ENCODE measurements at regions not wholly inside any gene's neighbourhood (a gene's known extent, or its start where the extent isn't known, plus 50 kb on each side); places are given as distances from the start of the nearest gene placed in this dataset.

GRCh38 chr3:46093327-46093942, 66.2 kb upstream of the XCR1 start (continued):
- TF ChIP-seq ZNF670 (tag by site-specific recombination; IDR thresholded peaks at IDR 0.05; ENCODE audit: low read depth) (no peak), AEBP2 (tag by site-specific recombination; IDR thresholded peaks at IDR 0.05; ENCODE audit: borderline replicate concordance) (no peak), ZNF621 (tag by site-specific recombination; IDR thresholded peaks at IDR 0.05) (no peak), ZBTB11 (tag by site-specific recombination; conservative IDR thresholded peaks at IDR 0.05; ENCODE audit: low read depth) (no peak), TRIM28 (IDR thresholded peaks at IDR 0.05; ENCODE audit: borderline replicate concordance, low read length) (no peak), ZNF133 (tag by site-specific recombination; IDR thresholded peaks at IDR 0.05) (no peak), ZBTB6 (tag by site-specific recombination; IDR thresholded peaks at IDR 0.05) (no peak)

GRCh38 chr3:46092702-46093080, 65.4 kb upstream of the XCR1 start:
- POLR2A ChIA-PET, result interaction anchor here (0.6 kb wide), 1 partner anchor 436 kb away, joined by 4 read pairs; no protein-coding TSS in a partner anchor
- no peak overlapping the region for H3K27ac ChIP-seq (ENCODE audit: extremely low read depth, low read depth, low read length)
- CTCF ChIA-PET, result no interaction called here

GRCh38 chr3:46091741-46092701, 64.7 kb upstream of the XCR1 start:
- H3K27ac ChIP-seq (ENCODE audit: extremely low read depth, low read depth, low read length), result no peak overlapping the region

More at GRCh38 chr3:46092702-46093080, 65.4 kb upstream of the XCR1 start:
- Histone ChIP-seq H3K9me3 (ENCODE audit: control insufficient read depth, insufficient read depth, low read depth, low read length) (no peaks in the 10 kb centered on the region), H3K36me3 (ENCODE audit: control insufficient read depth in 2 of 2, insufficient read depth in 1 of 2, low read length in 2 of 2) (no peaks in the 10 kb centered on the region), H3K4me1 (ENCODE audit: control insufficient read depth, insufficient read depth, low read length) (no peaks in the 10 kb centered on the region), H3K4me3 (ENCODE audit: low read depth, low read length) (no peak overlapping the region)
- TF ChIP-seq ZNF391 (tag by site-specific recombination; IDR thresholded peaks at IDR 0.05; ENCODE audit: borderline replicate concordance, low read depth) (no peak), TCF7L2 (IDR thresholded peaks at IDR 0.05; ENCODE audit: borderline replicate concordance, low read depth, low read length) (no peak)

More at GRCh38 chr3:46091741-46092701, 64.7 kb upstream of the XCR1 start:
- ChIA-PET POLR2A (interaction anchor here (0.6 kb wide), 1 partner anchor 435 kb away, joined by 4 read pairs; no protein-coding TSS in a partner anchor), CTCF (interaction anchor here (2.1 to 2.2 kb wide), 2 partner anchors 13 to 14 kb away, joined by 5 to 10 read pairs; no protein-coding TSS in a partner anchor)
- no peaks in the 10 kb centered on the region for H3K36me3 ChIP-seq (ENCODE audit: control insufficient read depth in 2 of 2, insufficient read depth in 1 of 2, low read length in 2 of 2)
- H3K4me3 ChIP-seq (ENCODE audit: low read depth, low read length), result no peak overlapping the region
- H3K4me1 ChIP-seq (ENCODE audit: control insufficient read depth, insufficient read depth, low read length), result no peaks in the 10 kb centered on the region
- no peaks in the 10 kb centered on the region for H3K9me3 ChIP-seq (ENCODE audit: control insufficient read depth, insufficient read depth, low read depth, low read length)
- TF ChIP-seq ZBTB10 (tag by site-specific recombination; IDR thresholded peaks at IDR 0.05), result no peak
- no peak for TF ChIP-seq HOXD13 (CRISPR knock-in tag; IDR thresholded peaks at IDR 0.05; ENCODE audit: borderline replicate concordance)
- TF ChIP-seq ZNF704 (tag by site-specific recombination; IDR thresholded peaks at IDR 0.05), result no peak
- no peak for TF ChIP-seq ZNF354C (tag by site-specific recombination; IDR thresholded peaks at IDR 0.05; ENCODE audit: borderline replicate concordance, low read depth)
- TF ChIP-seq PATZ1 (tag by site-specific recombination; IDR thresholded peaks at IDR 0.05), result no peak
- no peak for TF ChIP-seq ZNF530 (tag by site-specific recombination; IDR thresholded peaks at IDR 0.05; ENCODE audit: low read depth)

Data from HEK293 (cell line).